HG03457 (cell line): ENCODE measurements at regions not wholly inside any gene's neighbourhood (a gene's known extent, or its start where the extent isn't known, plus 50 kb on each side); places are given as distances from the start of the nearest gene placed in this dataset.
"Not testable (repeated sequence)": the region's sequence is repeated elsewhere in the genome, so short reads cannot be mapped to it uniquely, and the experiment has no call there.

Experiments used
- ATAC-seq: cut with Tn5 transposase; IDR thresholded peaks from one replicate; pipeline ENCODE4 v1.9.1; 2021; ENCODE audit warnings: moderate number of reproducible peaks; ENCODE audit not compliant: unreplicated experiment

GRCh38 chr1:93774707-93775106 lies 93.1 kb upstream of the BCAR3 start:
- ATAC-seq, result no peak

- ATAC-seq, result no peak
Observed at GRCh38 chr1:93773049-93773838, 91.6 kb upstream of the BCAR3 start.

GRCh38 chr1:93771843-93772242 lies 90.2 kb upstream of the BCAR3 start:
- ATAC-seq, result no peak

GRCh38 chr1:93770640-93771039 lies 89.0 kb upstream of the BCAR3 start:
- no peak for ATAC-seq

- no peak for ATAC-seq
Observed at GRCh38 chr1:93769777-93770176, 88.1 kb upstream of the BCAR3 start.

GRCh38 chr1:93768380-93768863 lies 86.8 kb upstream of the BCAR3 start:
- ATAC-seq, result no peak

- ATAC-seq, result no peak
Observed at GRCh38 chr1:93766451-93766850, 84.8 kb upstream of the BCAR3 start.

- no peak for ATAC-seq
Observed at GRCh38 chr1:93765099-93765498, 83.5 kb upstream of the BCAR3 start.

GRCh38 chr1:93764366-93764750 lies 82.7 kb upstream of the BCAR3 start:
- ATAC-seq, result no peak

GRCh38 chr1:93763704-93764365 lies 82.2 kb upstream of the BCAR3 start:
- ATAC-seq, result no peak

- no peak for ATAC-seq
Observed at GRCh38 chr1:93758842-93759515, 77.3 kb upstream of the BCAR3 start.

- no peak for ATAC-seq
Observed at GRCh38 chr1:93757256-93758036, 75.8 kb upstream of the BCAR3 start.

- no peak for ATAC-seq
Observed at GRCh38 chr1:93756657-93757056, 75.0 kb upstream of the BCAR3 start.

GRCh38 chr1:93755251-93755715 lies 73.6 kb upstream of the BCAR3 start:
- not testable (repeated sequence) for ATAC-seq

GRCh38 chr1:93753791-93754763 lies 72.4 kb upstream of the BCAR3 start:
- no peak for ATAC-seq

- ATAC-seq, result no peak
Observed at GRCh38 chr1:93751377-93752250, 70.0 kb upstream of the BCAR3 start.

- no peak for ATAC-seq
Observed at GRCh38 chr1:93750955-93751354, 69.3 kb upstream of the BCAR3 start.

GRCh38 chr1:93749894-93750301 lies 68.3 kb upstream of the BCAR3 start:
- no peak for ATAC-seq

GRCh38 chr1:93749487-93749886 lies 67.8 kb upstream of the BCAR3 start:
- no peak for ATAC-seq
